ENCODE measurements at regions not wholly inside any gene's neighbourhood (a gene's known extent, or its start where the extent isn't known, plus 50 kb on each side); places are given as distances from the start of the nearest gene placed in this dataset.

DNA sequence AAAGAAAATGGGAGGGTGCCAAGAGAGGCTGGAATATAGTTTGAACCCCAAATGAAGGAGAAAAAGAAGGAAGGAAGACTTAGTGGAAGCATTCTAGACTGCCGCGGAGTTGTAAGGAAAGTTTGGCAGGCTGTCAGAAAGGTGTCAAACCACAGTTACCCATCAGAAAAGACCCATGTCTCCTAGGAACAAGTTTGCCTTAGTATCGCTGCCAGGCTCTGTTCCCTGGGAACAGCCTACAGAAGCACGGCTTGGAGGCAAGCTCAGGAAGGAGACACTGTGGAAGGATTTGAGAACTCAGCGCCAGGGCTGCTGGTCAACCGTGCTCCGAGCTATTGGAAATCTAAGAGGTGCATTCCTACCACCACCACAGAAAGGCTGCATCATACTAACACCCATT is 197.4 kb downstream of the RRAGC start:
- no peak for FAIRE-seq

More for the DNA sequence above, 197.4 kb downstream of the RRAGC start:
- intact Hi-C loops (cut with micrococcal nuclease): no loop called here
- Histone ChIP-seq H3K9me3 (replicated peaks; ENCODE audit: control insufficient read depth, insufficient read depth, low read depth, low read length) (peaks cover 6% of the 10 kb centered on the region; the same call in 1 of the 2 replicates), H3K9me1 (ENCODE audit: control insufficient read depth, insufficient read depth, low read length) (no peaks in the 10 kb centered on the region), H3K4me3 (no peak overlapping the region), H4K20me1 (replicated peaks; ENCODE audit: control insufficient read depth, insufficient read depth, low read length) (no peaks in the 10 kb centered on the region), H3K4me1 (replicated peaks in 1 of 2; ENCODE audit: control insufficient read depth in 2 of 2, insufficient read depth in 2 of 2, low read length in 2 of 2) (no peaks in the 10 kb centered on the region; a peak in 1 of 5 replicates), H3K9ac (ENCODE audit: insufficient read depth in 1 of 2, low read depth in 2 of 2, low read length in 2 of 2) (no peak overlapping the region), H3K36me3 (ENCODE audit: control insufficient read depth, insufficient read depth, low read length) (no peaks in the 10 kb centered on the region), H3K27ac (ENCODE audit: extremely low read depth, low read depth, low read length) (no peak overlapping the region), H3K79me2 (ENCODE audit: control insufficient read depth, insufficient read depth, low read length) (no peaks in the 10 kb centered on the region), H2AFZ (ENCODE audit: low read depth, low read length) (no peak overlapping the region), H3K27me3 (ENCODE audit: control insufficient read depth in 2 of 2, insufficient read depth in 2 of 2, low read length in 2 of 2) (peaks cover 0 to 4% of the 10 kb centered on the region in 2 experiments; a peak in 2 of 5 replicates), H3K4me2 (ENCODE audit: insufficient read depth, low read length) (no peak overlapping the region)
- no peak for DNase-seq (ENCODE audit: extremely low read depth in 1 of 4, low spot score in 3 of 4)
- no TSS peak for BruUV-seq (replicated peaks)
- no peak for ATAC-seq
- CTCF ChIA-PET (ENCODE audit: low intra/inter-chr PET ratio): no interaction called here
- 2% methylated on average over 7 of the region's 7 CpGs for WGBS (ENCODE audit: insufficient coverage, low coverage, missing lambda C conversion rate)
- POLR2A ChIA-PET: interaction anchor here (1.1 kb wide), 1 partner anchor 12 kb away, joined by 3 read pairs; no protein-coding TSS in a partner anchor
- TF ChIP-seq ZNF232 (CRISPR knock-in tag; IDR thresholded peaks at IDR 0.05) (no peak), ETV1 (tag; conservative IDR thresholded peaks at IDR 0.05; ENCODE audit: low read depth) (no peak), NR4A1 (CRISPR knock-in tag; IDR thresholded peaks at IDR 0.05) (no peak), NR4A1 (tag; IDR thresholded peaks at IDR 0.05) (no peak), ZNF431 (CRISPR knock-in tag; IDR thresholded peaks at IDR 0.05) (no peak), RAD21 (CRISPR knock-in tag; conservative IDR thresholded peaks at IDR 0.05 in 1 of 2, IDR thresholded peaks at IDR 0.05 in 1 of 2) (no peak), ETS2 (tag; IDR thresholded peaks at IDR 0.05; ENCODE audit: borderline replicate concordance, poor library complexity, severe bottlenecking) (no peak)
- TF ChIP-seq, protein P1, sequence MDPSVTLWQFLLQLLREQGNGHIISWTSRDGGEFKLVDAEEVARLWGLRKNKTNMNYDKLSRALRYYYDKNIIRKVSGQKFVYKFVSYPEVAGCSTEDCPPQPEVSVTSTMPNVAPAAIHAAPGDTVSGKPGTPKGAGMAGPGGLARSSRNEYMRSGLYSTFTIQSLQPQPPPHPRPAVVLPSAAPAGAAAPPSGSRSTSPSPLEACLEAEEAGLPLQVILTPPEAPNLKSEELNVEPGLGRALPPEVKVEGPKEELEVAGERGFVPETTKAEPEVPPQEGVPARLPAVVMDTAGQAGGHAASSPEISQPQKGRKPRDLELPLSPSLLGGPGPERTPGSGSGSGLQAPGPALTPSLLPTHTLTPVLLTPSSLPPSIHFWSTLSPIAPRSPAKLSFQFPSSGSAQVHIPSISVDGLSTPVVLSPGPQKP (CRISPR knock-in tag; IDR thresholded peaks at IDR 0.05): no peak
- TF ChIP-seq, protein P2, sequence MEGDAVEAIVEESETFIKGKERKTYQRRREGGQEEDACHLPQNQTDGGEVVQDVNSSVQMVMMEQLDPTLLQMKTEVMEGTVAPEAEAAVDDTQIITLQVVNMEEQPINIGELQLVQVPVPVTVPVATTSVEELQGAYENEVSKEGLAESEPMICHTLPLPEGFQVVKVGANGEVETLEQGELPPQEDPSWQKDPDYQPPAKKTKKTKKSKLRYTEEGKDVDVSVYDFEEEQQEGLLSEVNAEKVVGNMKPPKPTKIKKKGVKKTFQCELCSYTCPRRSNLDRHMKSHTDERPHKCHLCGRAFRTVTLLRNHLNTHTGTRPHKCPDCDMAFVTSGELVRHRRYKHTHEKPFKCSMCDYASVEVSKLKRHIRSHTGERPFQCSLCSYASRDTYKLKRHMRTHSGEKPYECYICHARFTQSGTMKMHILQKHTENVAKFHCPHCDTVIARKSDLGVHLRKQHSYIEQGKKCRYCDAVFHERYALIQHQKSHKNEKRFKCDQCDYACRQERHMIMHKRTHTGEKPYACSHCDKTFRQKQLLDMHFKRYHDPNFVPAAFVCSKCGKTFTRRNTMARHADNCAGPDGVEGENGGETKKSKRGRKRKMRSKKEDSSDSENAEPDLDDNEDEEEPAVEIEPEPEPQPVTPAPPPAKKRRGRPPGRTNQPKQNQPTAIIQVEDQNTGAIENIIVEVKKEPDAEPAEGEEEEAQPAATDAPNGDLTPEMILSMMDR (IDR thresholded peaks at IDR 0.05 in 2 of 3, conservative IDR thresholded peaks at IDR 0.05 in 1 of 3; ENCODE audit: insufficient read depth in 2 of 3, low read depth in 1 of 3, low read length in 3 of 3): no peak
- TF ChIP-seq, protein P3, sequence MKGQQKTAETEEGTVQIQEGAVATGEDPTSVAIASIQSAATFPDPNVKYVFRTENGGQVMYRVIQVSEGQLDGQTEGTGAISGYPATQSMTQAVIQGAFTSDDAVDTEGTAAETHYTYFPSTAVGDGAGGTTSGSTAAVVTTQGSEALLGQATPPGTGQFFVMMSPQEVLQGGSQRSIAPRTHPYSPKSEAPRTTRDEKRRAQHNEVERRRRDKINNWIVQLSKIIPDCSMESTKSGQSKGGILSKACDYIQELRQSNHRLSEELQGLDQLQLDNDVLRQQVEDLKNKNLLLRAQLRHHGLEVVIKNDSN (CRISPR knock-in tag; IDR thresholded peaks at IDR 0.05): no peak
- in situ Hi-C loops (cut with MboI): no loop called here

Data from K562 (cell line).